ENCODE measurements at regions not wholly inside any gene's neighbourhood (a gene's known extent, or its start where the extent isn't known, plus 50 kb on each side); places are given as distances from the start of the nearest gene placed in this dataset.

- no peak for ATAC-seq
- Mint-ChIP-seq H3K9me3 (no peaks in the 10 kb centered on the region), H3K27ac (no peak overlapping the region), H3K4me1 (no peaks in the 10 kb centered on the region), H3K36me3 (no peaks in the 10 kb centered on the region), H3K4me3 (no peak overlapping the region), H3K27me3 (no peaks in the 10 kb centered on the region)
These were observed 340.4 kb downstream of the ETS1 start for GRCh38 chr11:128246810-128247594.

DNA sequence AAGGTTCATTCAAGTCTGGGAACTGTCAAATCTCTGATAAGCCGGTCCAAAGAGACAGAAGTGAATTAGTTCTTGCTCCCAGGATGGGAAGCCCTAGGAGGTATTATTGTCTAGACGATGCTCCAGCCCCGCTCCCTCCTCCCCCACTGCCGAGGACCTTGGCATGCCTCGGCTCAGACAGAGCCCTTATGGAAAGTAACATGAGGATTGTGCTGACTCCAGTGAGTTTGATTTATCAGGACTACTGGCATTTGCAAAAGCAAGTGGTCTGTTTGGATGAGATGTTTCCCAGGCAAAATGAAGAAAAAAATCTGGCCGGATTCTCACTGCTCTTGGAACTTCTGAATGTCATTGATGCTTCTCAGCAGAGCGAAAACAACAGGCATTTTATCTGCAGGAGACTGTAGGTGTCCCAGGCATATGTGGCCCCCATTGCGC is 341.0 kb downstream of the ETS1 start:
- no peaks in the 10 kb centered on the region for H3K36me3 Mint-ChIP-seq
- ATAC-seq, result no peak
- no peak overlapping the region for H3K4me3 Mint-ChIP-seq
- no peaks in the 10 kb centered on the region for H3K27me3 Mint-ChIP-seq
- no peaks in the 10 kb centered on the region for H3K9me3 Mint-ChIP-seq
- no peaks in the 10 kb centered on the region for H3K4me1 Mint-ChIP-seq
- no peak overlapping the region for H3K27ac Mint-ChIP-seq

- Mint-ChIP-seq H3K27me3 (no peaks in the 10 kb centered on the region), H3K27ac (no peak overlapping the region)
- no peak for ATAC-seq
These were observed 342.5 kb downstream of the ETS1 start for GRCh38 chr11:128244871-128245270.

DNA sequence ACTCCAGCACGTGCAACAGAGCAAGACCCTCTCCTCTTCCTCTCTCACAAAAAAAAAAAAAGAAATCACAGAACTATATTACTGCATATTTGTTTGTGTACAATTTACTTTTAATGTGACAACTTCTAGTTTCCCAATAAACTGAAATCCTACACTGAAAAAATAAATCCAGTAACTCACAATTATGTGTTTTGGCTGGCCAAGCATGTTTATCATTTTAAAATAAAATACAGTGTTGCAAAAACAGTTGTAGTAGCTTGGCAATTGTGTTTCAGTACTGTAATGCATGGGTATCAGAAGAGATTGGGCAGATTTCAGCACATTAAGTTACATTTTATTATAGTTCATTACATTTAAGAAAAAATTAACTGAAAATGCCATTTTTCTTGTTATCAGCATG is 344.9 kb downstream of the ETS1 start:
- Mint-ChIP-seq H3K9me3 (no peaks in the 10 kb centered on the region), H3K36me3 (no peaks in the 10 kb centered on the region), H3K4me1 (peaks cover 18% of the 10 kb centered on the region), H3K27me3 (no peaks in the 10 kb centered on the region), H3K4me3 (no peak overlapping the region), H3K27ac (no peak overlapping the region)
- ATAC-seq, result no peak

More at GRCh38 chr11:128244871-128245270, 342.5 kb downstream of the ETS1 start:
- Mint-ChIP-seq H3K9me3 (no peaks in the 10 kb centered on the region), H3K4me3 (no peak overlapping the region), H3K4me1 (no peaks in the 10 kb centered on the region), H3K36me3 (no peaks in the 10 kb centered on the region)

- Mint-ChIP-seq H3K36me3 (no peaks in the 10 kb centered on the region), H3K4me3 (no peak overlapping the region), H3K27me3 (no peaks in the 10 kb centered on the region), H3K4me1 (peaks cover 18% of the 10 kb centered on the region), H3K27ac (no peak overlapping the region), H3K9me3 (no peaks in the 10 kb centered on the region)
- no peak for ATAC-seq
These were observed 346.8 kb downstream of the ETS1 start for GRCh38 chr11:128240546-128240945.

DNA sequence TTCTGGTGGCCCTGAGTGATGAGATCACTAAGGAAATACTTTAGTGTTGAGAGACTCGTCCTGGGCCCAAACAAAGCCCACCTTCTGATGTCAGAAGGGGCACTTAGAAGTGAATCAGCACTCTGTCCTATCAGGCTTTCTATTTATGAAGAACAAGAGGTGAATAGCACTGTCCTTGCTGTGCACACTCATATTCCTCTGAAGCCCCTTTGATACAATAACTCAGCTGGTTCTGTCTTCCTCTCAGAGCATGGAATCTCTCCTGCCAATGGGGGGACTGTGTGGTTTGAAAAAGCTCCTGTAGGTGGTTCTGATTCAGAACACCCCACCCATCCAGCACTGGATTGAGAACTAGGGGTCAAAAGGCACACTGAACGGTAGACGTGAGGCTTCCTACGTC is 348.1 kb downstream of the ETS1 start:
- no peaks in the 10 kb centered on the region for H3K9me3 Mint-ChIP-seq
- no peaks in the 10 kb centered on the region for H3K36me3 Mint-ChIP-seq
- H3K27ac Mint-ChIP-seq, result peak overlapping the region; percentile 84
- H3K27me3 Mint-ChIP-seq, result no peaks in the 10 kb centered on the region
- H3K4me3 Mint-ChIP-seq, result no peak overlapping the region
- H3K4me1 Mint-ChIP-seq, result peaks cover 18% of the 10 kb centered on the region
- ATAC-seq, result no peak

- Mint-ChIP-seq H3K4me3 (peak overlapping the region; percentile 24), H3K36me3 (no peaks in the 10 kb centered on the region), H3K27ac (peak overlapping the region; percentile 84), H3K27me3 (no peaks in the 10 kb centered on the region), H3K9me3 (no peaks in the 10 kb centered on the region), H3K4me1 (peaks cover 18% of the 10 kb centered on the region)
- ATAC-seq, result peak; percentile 78
These were observed 348.7 kb downstream of the ETS1 start for GRCh38 chr11:128238521-128239265.

DNA sequence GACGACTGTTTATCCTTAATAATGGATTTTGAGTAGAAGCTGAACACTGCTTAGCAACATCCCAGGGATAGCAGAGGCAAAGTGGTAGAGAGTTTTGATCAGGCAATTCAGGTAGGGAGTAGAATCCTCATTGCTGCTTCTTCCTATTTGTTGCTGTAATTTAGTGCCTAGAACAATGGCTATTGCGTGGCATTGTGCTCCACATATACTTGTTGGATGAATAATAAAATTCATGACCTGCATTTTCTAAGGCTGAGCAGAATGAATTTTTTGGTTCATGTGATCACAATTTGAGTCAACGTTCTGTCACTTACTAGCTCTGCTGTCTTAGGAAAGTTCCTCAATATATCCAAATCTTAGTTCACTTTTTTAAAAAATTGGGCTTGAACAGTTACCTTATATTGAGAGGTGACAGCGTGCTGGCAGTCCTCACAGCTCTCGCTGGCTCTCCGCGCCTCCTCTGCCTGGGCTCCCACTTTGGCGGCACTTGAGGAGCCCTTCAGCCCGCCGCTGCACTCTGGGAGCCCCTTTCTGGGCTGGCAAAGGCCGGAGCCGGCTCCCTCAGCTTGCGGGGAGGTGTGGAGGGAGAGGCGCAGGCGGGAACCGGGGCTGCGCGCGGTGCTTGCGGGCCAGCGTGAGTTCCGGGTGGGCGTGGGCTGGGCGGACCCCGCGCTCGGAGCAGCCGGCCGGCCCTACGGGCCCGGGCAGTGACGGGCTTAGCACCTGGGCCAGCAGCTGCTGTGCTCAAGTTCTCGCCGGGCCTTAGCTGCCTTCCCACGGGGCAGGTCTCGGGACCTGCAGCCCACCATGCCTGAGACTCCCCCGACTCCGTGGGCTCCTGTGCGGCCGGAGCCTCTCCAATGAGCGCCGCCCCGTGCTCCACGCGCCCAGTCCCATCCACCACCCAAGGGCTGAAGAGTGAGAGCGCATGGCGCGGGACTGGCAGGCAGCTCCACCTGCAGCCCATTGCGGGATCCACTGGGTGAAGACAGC is 350.6 kb downstream of the ETS1 start:
- H3K36me3 Mint-ChIP-seq, result no peaks in the 10 kb centered on the region
- no peak overlapping the region for H3K27ac Mint-ChIP-seq
- H3K4me1 Mint-ChIP-seq, result peaks cover 18% of the 10 kb centered on the region

GRCh38 chr11:128235958-128236357 is 351.4 kb downstream of the ETS1 start:
- no peaks in the 10 kb centered on the region for H3K27me3 Mint-ChIP-seq
- H3K27ac Mint-ChIP-seq, result no peak overlapping the region
- no peaks in the 10 kb centered on the region for H3K9me3 Mint-ChIP-seq
- no peaks in the 10 kb centered on the region for H3K36me3 Mint-ChIP-seq
- H3K4me1 Mint-ChIP-seq, result peaks cover 18% of the 10 kb centered on the region
- ATAC-seq, result no peak
- no peak overlapping the region for H3K4me3 Mint-ChIP-seq

More for the DNA sequence above, 350.6 kb downstream of the ETS1 start:
- no peak for ATAC-seq
- Mint-ChIP-seq H3K4me3 (no peak overlapping the region), H3K9me3 (no peaks in the 10 kb centered on the region), H3K27me3 (no peaks in the 10 kb centered on the region)

DNA sequence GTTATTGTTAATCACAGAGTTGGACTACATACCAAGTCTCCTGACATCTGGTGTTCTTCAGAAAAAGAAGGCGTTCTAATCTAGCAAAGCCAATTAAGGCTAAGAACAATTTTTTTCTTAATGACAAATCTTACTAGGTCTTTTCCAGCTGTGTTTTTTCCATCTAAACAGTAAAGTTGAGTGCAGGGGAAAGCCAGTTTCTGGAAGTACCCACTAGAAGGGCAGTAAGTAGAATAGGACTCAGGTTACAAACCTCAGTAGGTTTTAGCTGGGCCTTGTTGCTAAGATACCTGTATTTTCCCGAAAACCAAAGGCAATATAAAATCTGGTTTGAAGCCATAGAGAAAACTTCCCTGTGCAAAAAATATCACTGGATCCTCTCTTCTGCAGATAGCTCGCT is 351.9 kb downstream of the ETS1 start:
- H3K27ac Mint-ChIP-seq, result no peak overlapping the region
- H3K27me3 Mint-ChIP-seq, result no peaks in the 10 kb centered on the region
- no peak for ATAC-seq
- H3K4me1 Mint-ChIP-seq, result peaks cover 18% of the 10 kb centered on the region
- no peaks in the 10 kb centered on the region for H3K9me3 Mint-ChIP-seq
- no peak overlapping the region for H3K4me3 Mint-ChIP-seq
- H3K36me3 Mint-ChIP-seq, result no peaks in the 10 kb centered on the region

DNA sequence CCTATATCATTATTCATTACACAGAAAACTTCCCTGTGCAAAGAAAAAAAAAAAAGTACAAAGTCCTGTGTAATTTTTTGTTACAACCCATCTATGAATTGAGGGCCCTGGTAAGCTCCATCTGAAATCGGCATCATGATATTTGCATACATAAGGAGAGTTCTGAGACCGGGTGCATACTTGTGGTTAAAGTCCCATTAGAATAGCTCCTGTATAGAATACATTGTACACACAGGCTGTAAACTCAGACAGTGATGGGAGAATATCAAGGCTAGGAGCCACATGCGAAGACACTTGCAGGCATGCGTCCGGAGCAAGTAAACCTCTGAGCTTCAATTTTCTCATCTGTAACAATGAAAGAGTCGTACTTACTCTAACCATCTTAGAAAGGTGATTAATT is 353.2 kb downstream of the ETS1 start:
- H3K4me1 Mint-ChIP-seq, result peaks cover 20% of the 10 kb centered on the region
- no peak for ATAC-seq
- H3K27me3 Mint-ChIP-seq, result no peaks in the 10 kb centered on the region
- no peak overlapping the region for H3K4me3 Mint-ChIP-seq
- H3K36me3 Mint-ChIP-seq, result no peaks in the 10 kb centered on the region
- H3K27ac Mint-ChIP-seq, result no peak overlapping the region
- H3K9me3 Mint-ChIP-seq, result no peaks in the 10 kb centered on the region

DNA sequence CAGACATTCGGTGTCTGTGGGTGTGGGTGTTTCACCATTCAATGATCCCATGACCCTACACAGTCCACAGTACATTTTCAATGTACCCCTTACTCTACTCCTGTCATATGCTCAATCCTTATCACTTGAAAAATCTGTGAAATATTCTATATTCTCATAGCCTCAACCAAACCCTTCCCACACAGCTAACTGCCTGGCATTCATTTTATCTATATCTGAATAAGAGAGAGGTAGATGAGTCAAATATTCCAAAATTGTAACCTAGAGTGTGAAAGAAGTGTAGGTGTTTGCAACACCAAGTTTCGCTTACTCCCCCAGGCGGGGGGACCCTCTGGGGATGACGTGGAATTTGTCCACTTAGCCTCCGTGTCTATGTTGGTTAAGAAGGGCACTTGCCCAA is 354.8 kb downstream of the ETS1 start:
- H3K9me3 Mint-ChIP-seq, result no peaks in the 10 kb centered on the region
- H3K27ac Mint-ChIP-seq, result no peak overlapping the region
- H3K36me3 Mint-ChIP-seq, result no peaks in the 10 kb centered on the region
- ATAC-seq, result no peak
- no peak overlapping the region for H3K4me3 Mint-ChIP-seq
- H3K4me1 Mint-ChIP-seq, result peaks cover 9% of the 10 kb centered on the region
- no peaks in the 10 kb centered on the region for H3K27me3 Mint-ChIP-seq

- H3K4me1 Mint-ChIP-seq, result peaks cover 9% of the 10 kb centered on the region
- H3K36me3 Mint-ChIP-seq, result no peaks in the 10 kb centered on the region
- H3K27ac Mint-ChIP-seq, result no peak overlapping the region
- no peak for ATAC-seq
- no peaks in the 10 kb centered on the region for H3K27me3 Mint-ChIP-seq
- H3K4me3 Mint-ChIP-seq, result no peak overlapping the region
- H3K9me3 Mint-ChIP-seq, result no peaks in the 10 kb centered on the region
These were observed 355.4 kb downstream of the ETS1 start for GRCh38 chr11:128231845-128232410.

DNA sequence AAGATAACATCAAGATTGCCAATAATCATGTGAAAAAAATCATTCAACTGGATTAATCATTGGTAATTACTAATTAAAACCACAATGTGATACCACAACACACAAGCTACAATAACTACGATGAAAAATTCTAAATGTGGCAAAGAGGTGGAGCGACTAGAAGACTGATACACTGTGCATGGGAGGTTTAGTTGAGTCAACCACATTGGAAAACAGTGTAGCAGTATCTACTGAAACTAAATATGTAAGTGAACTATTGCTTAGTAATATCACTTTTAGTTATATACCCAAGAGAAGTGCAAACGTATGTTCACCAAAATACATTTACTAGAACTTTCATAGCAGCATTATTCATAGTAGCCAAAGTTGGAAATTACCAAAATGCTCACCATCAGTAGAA is 359.9 kb downstream of the ETS1 start:
- H3K4me3 Mint-ChIP-seq, result no peak overlapping the region
- no peak overlapping the region for H3K27ac Mint-ChIP-seq
- no peaks in the 10 kb centered on the region for H3K36me3 Mint-ChIP-seq
- H3K27me3 Mint-ChIP-seq, result no peaks in the 10 kb centered on the region
- no peaks in the 10 kb centered on the region for H3K9me3 Mint-ChIP-seq
- ATAC-seq, result no peak
- H3K4me1 Mint-ChIP-seq, result peaks cover 9% of the 10 kb centered on the region
